Stimulated activated CD4-positive, alpha-beta T cell treated with anti-CD3 and anti-CD28 coated beads, Interleukin-1b, Interleukin-23, amount 100 ng/mL, for 48 hours (primary cell): ENCODE measurements at regions not wholly inside any gene's neighbourhood (a gene's known extent, or its start where the extent isn't known, plus 50 kb on each side); places are given as distances from the start of the nearest gene placed in this dataset.
"Not testable (repeated sequence)": the region's sequence is repeated elsewhere in the genome, so short reads cannot be mapped to it uniquely, and the experiment has no call there.

Experiments used
- DNase-seq: peaks from one replicate; pipeline ENCODE4 v3.0.0-alpha.2; 2020

GRCh38 chrY:11156846-11157245, 1544.2 kb upstream of the USP9Y start:
- DNase-seq: not testable (repeated sequence)

- not testable (repeated sequence) for DNase-seq
Measured at GRCh38 chrY:11177033-11177432, 1524.0 kb upstream of the USP9Y start.

- peak; percentile 6 for DNase-seq
Measured at GRCh38 chrY:11201133-11201532, 1499.9 kb upstream of the USP9Y start.

- DNase-seq: peak; percentile 19
Measured at GRCh38 chrY:11214851-11215250, 1486.2 kb upstream of the USP9Y start.
